OCI-LY7 (cell line): ENCODE measurements at regions not wholly inside any gene's neighbourhood (a gene's known extent, or its start where the extent isn't known, plus 50 kb on each side); places are given as distances from the start of the nearest gene placed in this dataset.

Experiments used
- BruUV-seq: library from RNA; stranded (reverse); fragments of 400-500 nt; replicated peaks from 2 replicates; lab custom pipeline; 2021; lab: Mats Ljungman, UMichigan
- CTCF ChIA-PET: fragments of 300-600 bp; sonication (Branson Sonifier 250); formaldehyde crosslinking; loops from one replicate; lab custom pipeline; 2022; ENCODE audit warnings: antibody characterized with exemption; ENCODE audit not compliant: unreplicated experiment; lab: Charles Lee
- POLR2A ChIA-PET: fragments of 300-600 bp; sonication (Branson Sonifier 250); formaldehyde crosslinking; loops from one replicate; lab custom pipeline; 2022; ENCODE audit warnings: antibody characterized with exemption; lab: Charles Lee
- DNase-seq: peaks from one replicate; pipeline ENCODE4 v3.0.0-alpha.2; 2015; ENCODE audit warnings: low spot score
- H2AFZ ChIP-seq: fragments of 200-600 bp; sonication (generic), shearing (Covaris generic); 2 replicates; pipeline ENCODE4 v1.6.1; 2014; ENCODE audit warnings: mild to moderate bottlenecking, antibody characterized with exemption, low read length, moderate library complexity
- H3K27ac ChIP-seq: fragments of 200-600 bp; sonication (generic); 2 replicates; pipeline ENCODE4 v1.5.1; 2014; ENCODE audit warnings: mixed run types, low read depth, mild to moderate bottlenecking, moderate library complexity, low read length, inconsistent platforms; ENCODE audit not compliant: poor library complexity, severe bottlenecking
- H3K36me3 ChIP-seq: fragments of 200-600 bp; sonication (generic); 2 replicates; pipeline ENCODE4 v1.6.1; 2014; ENCODE audit warnings: mild to moderate bottlenecking, antibody characterized with exemption, low read length, moderate library complexity, mixed read lengths; ENCODE audit not compliant: insufficient read depth
- H3K4me1 ChIP-seq: fragments of 200-600 bp; sonication (generic); 2 replicates; pipeline ENCODE4 v1.5.1; 2014; ENCODE audit warnings: mild to moderate bottlenecking, low read length; ENCODE audit not compliant: insufficient read depth, poor library complexity, severe bottlenecking
- H3K4me2 ChIP-seq: fragments of 200-600 bp; sonication (generic); 2 replicates; pipeline ENCODE4 v1.6.1; 2014; ENCODE audit warnings: mild to moderate bottlenecking, low read length
- H3K4me3 ChIP-seq: fragments of 200-600 bp; sonication (generic); 2 replicates; pipeline ENCODE4 v1.5.1; 2014; ENCODE audit warnings: mild to moderate bottlenecking, low read depth, low read length; ENCODE audit not compliant: poor library complexity, severe bottlenecking
- H3K79me2 ChIP-seq: fragments of 200-600 bp; sonication (generic); 2 replicates; pipeline ENCODE4 v1.6.1; 2016; ENCODE audit warnings: low read depth, mild to moderate bottlenecking, low read length, moderate library complexity, mixed read lengths; ENCODE audit not compliant: insufficient read depth
- H3K9me2 ChIP-seq: fragments of 200-600 bp; sonication (generic); 2 replicates; pipeline ENCODE4 v1.6.1; 2016; ENCODE audit warnings: mild to moderate bottlenecking, low read length, mixed read lengths; ENCODE audit not compliant: insufficient read depth
- H3K9me3 ChIP-seq: fragments of 200-600 bp; sonication (generic); 2 replicates; pipeline ENCODE4 v1.6.1; 2014; ENCODE audit warnings: mild to moderate bottlenecking, mixed run types, low read length, mixed read lengths
- H4K20me1 ChIP-seq: fragments of 200-600 bp; sonication (generic); 2 replicates; pipeline ENCODE4 v1.6.1; 2014; ENCODE audit warnings: mild to moderate bottlenecking, antibody characterized with exemption, low read length, moderate library complexity, mixed read lengths; ENCODE audit not compliant: insufficient read depth
- CTCF ChIP-seq: fragments of 200-600 bp; sonication (generic); conservative IDR thresholded peaks from 2 replicates; pipeline ENCODE4 v1.5.1; 2014; ENCODE audit warnings: mild to moderate bottlenecking, antibody characterized with exemption, low read length, moderate library complexity, mixed read lengths
- EZH2phosphoT487 ChIP-seq: fragments of 200-600 bp; sonication (generic); IDR thresholded peaks from 2 replicates; pipeline ENCODE4 v1.6.1; 2018; ENCODE audit warnings: low read depth, borderline replicate concordance, mild to moderate bottlenecking, mixed run types, antibody characterized with exemption, low read length, moderate library complexity, mixed read lengths
- intact Hi-C: fragments of 100-400 bp; cut with micrococcal nuclease; formaldehyde crosslinking; loops from one replicate; pipeline ENCODE4 v1.10.0; 2022; ENCODE audit not compliant: unreplicated experiment

DNA sequence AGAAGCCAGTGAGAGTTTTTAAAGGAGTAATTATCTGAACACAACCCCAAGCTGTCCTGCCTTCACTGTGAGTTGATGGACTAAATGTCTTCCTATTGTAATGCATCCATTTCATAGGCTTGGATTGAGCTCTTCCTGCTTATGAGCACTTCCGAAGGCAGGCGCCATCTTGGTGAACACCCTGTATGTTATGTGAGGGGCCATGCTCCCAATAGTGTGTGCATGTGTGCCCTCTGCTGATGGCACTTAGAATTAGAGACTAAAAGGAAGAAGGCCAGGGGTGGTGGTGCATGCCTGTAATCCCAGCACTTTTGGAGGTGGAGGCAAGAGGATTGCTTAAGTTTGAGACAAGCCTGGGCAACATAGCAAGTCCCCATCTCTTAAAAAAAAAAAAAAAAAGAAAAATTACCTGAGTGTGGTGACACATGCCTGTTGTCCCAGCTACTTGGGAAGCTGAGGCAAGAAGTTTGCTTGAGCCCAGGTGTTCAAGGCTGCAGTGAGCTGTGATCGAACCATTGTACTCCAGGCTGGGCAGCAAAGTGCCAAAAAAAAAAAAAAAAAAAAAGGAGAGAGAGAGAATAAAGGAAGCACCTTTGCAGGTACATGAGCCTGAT is 65.0 kb downstream of the C9orf152 start:
- Histone ChIP-seq H3K79me2 (peaks cover 87% of the 10 kb centered on the region), H3K4me3 (peak overlapping the region; percentile 50), H3K9me2 (no peaks in the 10 kb centered on the region), H2AFZ (no peak overlapping the region), H3K36me3 (peaks cover 44% of the 10 kb centered on the region), H3K27ac (peak overlapping the region; percentile 97), H3K9me3 (no peaks in the 10 kb centered on the region), H4K20me1 (no peaks in the 10 kb centered on the region), H3K4me2 (peak overlapping the region; percentile 71), H3K4me1 (peaks cover 80% of the 10 kb centered on the region)
- no TSS peak for BruUV-seq
- POLR2A ChIA-PET, result interaction anchor here (0.6 to 4.7 kb wide), 22 partner anchors 9 to 240 kb away, joined by 3 to 126 read pairs (median 6); no protein-coding TSS in a partner anchor
- DNase-seq, result peak; percentile 73
- CTCF ChIA-PET, result interaction anchor here (0.6 to 4.6 kb wide), 16 partner anchors 8 to 241 kb away, joined by 3 to 37 read pairs (median 4); no protein-coding TSS in a partner anchor
- TF ChIP-seq EZH2phosphoT487 (no peak), CTCF (peak; percentile 81)
- intact Hi-C loops, result loop anchor here (1.0 to 2.0 kb wide), 9 partner anchors 14 to 240 kb away; no protein-coding TSS in a partner anchor

DNA sequence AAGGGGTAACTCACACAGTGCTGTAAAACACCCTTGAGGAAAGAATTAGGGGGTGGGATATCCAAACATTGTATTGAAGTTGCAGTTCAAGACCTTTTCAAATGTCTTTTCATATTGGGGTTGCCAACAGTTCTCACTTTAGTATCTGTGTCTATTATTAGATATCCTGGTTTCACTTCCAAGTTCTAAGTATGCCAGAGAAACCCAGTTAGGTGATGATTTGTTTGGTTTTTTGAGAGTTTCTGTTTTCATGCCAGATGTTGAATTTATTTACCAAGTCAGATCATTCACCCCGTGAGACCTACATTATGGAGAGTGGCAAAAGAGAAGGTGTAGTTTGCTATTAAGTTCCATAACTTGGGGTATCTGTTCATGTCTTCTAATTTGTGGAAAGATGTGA is 64.5 kb downstream of the C9orf152 start:
- H3K4me3 ChIP-seq, result peak overlapping the region; percentile 50
- no TSS peak for BruUV-seq
- H3K9me2 ChIP-seq, result no peaks in the 10 kb centered on the region
- peak overlapping the region; percentile 71 for H3K4me2 ChIP-seq
- peaks cover 88% of the 10 kb centered on the region for H3K79me2 ChIP-seq
- intact Hi-C loops, result loop anchor here (1.0 to 2.0 kb wide), 9 partner anchors 15 to 240 kb away; no protein-coding TSS in a partner anchor
- H3K4me1 ChIP-seq, result peaks cover 83% of the 10 kb centered on the region
- ChIA-PET CTCF (interaction anchor here (0.9 to 4.6 kb wide), 11 partner anchors 9 to 241 kb away, joined by 3 to 37 read pairs (median 7); no protein-coding TSS in a partner anchor), POLR2A (interaction anchor here (0.6 to 4.7 kb wide), 28 partner anchors 8 to 284 kb away, joined by 3 to 126 read pairs (median 6); no protein-coding TSS in a partner anchor)
- no peak for TF ChIP-seq CTCF
- no peak for TF ChIP-seq EZH2phosphoT487
- DNase-seq, result peak; percentile 91
- H3K36me3 ChIP-seq, result peaks cover 39% of the 10 kb centered on the region
- H3K9me3 ChIP-seq, result no peaks in the 10 kb centered on the region
- H3K27ac ChIP-seq, result peak overlapping the region; percentile 97
- no peaks in the 10 kb centered on the region for H4K20me1 ChIP-seq
- no peak overlapping the region for H2AFZ ChIP-seq
